ENCODE measurements at regions not wholly inside any gene's neighbourhood (a gene's known extent, or its start where the extent isn't known, plus 50 kb on each side); places are given as distances from the start of the nearest gene placed in this dataset.
A peak's percentile ranks its signal among the peaks of the same experiment; 100 is the strongest.

GRCh38 chr9:3059781-3060468 lies 216.0 kb upstream of the PUM3 start:
- peaks cover 5% of the 10 kb centered on the region; the same call in 1 of the 2 replicates for H3K36me3 Mint-ChIP-seq
- CTCF ChIA-PET: no interaction called here
- DNase-seq (ENCODE audit: low spot score): no peak
- no peak for TF ChIP-seq USF1 (CRISPR knock-in tag; IDR thresholded peaks at IDR 0.05)
- no peak for TF ChIP-seq ZSCAN18 (CRISPR knock-in tag; IDR thresholded peaks at IDR 0.05)
- TF ChIP-seq ZNF396 (CRISPR knock-in tag; IDR thresholded peaks at IDR 0.05; ENCODE audit: borderline replicate concordance): no peak
- TF ChIP-seq PRDM15 (CRISPR knock-in tag; IDR thresholded peaks at IDR 0.05): no peak
- TF ChIP-seq ZBTB43 (CRISPR knock-in tag; IDR thresholded peaks at IDR 0.05): no peak
- TF ChIP-seq TP53 (CRISPR knock-in tag; IDR thresholded peaks at IDR 0.05): no peak
- no peak for TF ChIP-seq E2F1 (CRISPR knock-in tag; IDR thresholded peaks at IDR 0.05)
- TF ChIP-seq MYBL2 (CRISPR knock-in tag; IDR thresholded peaks at IDR 0.05): no peak
- TF ChIP-seq ATF2 (CRISPR knock-in tag; IDR thresholded peaks at IDR 0.05; ENCODE audit: borderline replicate concordance, low read depth): no peak
- TF ChIP-seq ZNF512 (CRISPR knock-in tag; IDR thresholded peaks at IDR 0.05; ENCODE audit: borderline replicate concordance): no peak
- no peak for TF ChIP-seq PRRX2 (CRISPR knock-in tag; IDR thresholded peaks at IDR 0.05)
- no peak for TF ChIP-seq ZNF423 (CRISPR knock-in tag; IDR thresholded peaks at IDR 0.05)
- no peak for TF ChIP-seq ELF4 (CRISPR knock-in tag; IDR thresholded peaks at IDR 0.05; ENCODE audit: low read depth)
- TF ChIP-seq FOXK1 (CRISPR knock-in tag; IDR thresholded peaks at IDR 0.05): no peak
- TF ChIP-seq SMAD4 (CRISPR knock-in tag; IDR thresholded peaks at IDR 0.05): no peak
- no peaks in the 10 kb centered on the region for H3K27me3 Mint-ChIP-seq (ENCODE audit: low read depth)
- POLR2A ChIA-PET: no interaction called here
- peak overlapping the region; percentile 54 for H3K27ac Mint-ChIP-seq
- H3K9me3 Mint-ChIP-seq: peaks cover 22% of the 10 kb centered on the region
- H3K4me1 Mint-ChIP-seq: peaks cover 27% of the 10 kb centered on the region
- peak; percentile 91 for ATAC-seq
- H3K4me3 Mint-ChIP-seq: no peak overlapping the region

Data from WTC11 (cell line).